GM18909 (cell line): ENCODE measurements at regions not wholly inside any gene's neighbourhood (a gene's known extent, or its start where the extent isn't known, plus 50 kb on each side); places are given as distances from the start of the nearest gene placed in this dataset.
"Not testable (repeated sequence)": the region's sequence is repeated elsewhere in the genome, so short reads cannot be mapped to it uniquely, and the experiment has no call there.

Experiments used
- ATAC-seq: cut with Tn5 transposase; IDR thresholded peaks from one replicate; pipeline ENCODE4 v1.9.1; 2021; ENCODE audit warnings: mild to moderate bottlenecking; ENCODE audit not compliant: unreplicated experiment, poor library complexity

DNA sequence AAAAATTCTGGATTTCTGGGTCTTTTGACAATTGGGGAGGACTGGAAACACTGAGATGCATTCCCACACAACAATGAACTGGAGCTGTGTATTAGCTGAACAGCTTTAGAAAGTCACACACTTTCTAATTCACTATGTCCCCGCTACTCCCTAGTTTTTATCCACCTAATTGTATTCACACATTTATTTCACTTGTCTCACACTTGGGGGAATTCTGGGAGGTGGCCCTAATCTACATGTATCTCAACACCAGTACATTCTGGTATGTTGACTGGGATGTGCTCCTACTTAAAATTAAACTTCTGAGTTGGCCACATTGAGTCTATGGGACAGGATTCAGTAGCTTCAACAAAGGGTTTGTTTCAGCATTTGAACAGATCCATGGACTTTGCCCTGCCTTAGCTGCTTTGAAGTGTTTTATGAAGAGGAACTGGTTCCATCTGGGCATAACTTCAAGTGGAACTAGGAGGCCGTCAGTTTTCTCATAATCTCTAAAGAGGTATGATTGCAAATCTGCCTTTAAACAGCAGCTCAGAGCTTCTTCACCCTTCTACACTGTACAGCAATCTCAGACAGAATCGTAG, 106.5 kb upstream of the CMC1 start:
- no peak for ATAC-seq

DNA sequence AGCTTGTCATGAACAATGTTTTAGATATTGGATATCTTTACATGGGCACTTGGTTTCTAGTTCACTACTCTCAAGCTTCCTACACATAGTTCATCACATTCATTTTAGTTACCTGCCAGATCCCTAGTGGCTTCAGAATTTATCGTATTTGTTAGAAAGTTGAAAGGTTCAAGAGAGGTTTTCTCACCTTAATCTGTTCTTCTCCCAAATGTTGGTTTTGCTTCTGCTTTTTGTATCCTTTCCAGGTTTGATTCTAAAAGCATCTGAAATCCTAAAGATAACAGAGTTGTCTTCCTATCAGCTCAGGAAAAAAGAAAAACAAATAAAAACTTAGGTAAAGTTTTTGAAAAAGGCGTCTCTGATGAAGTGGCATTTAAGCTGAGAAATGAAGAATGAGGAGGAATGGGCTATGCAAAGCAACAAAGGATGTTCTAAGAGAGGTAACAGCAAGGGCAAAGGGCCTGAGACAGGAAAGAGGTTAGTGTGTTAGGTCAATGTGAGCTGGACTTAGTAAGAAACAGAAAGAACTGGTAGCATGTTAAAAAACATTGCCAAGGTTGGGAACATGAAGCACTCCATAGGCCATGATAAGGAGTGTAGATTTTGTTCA, 104.7 kb upstream of the CMC1 start:
- no peak for ATAC-seq

DNA sequence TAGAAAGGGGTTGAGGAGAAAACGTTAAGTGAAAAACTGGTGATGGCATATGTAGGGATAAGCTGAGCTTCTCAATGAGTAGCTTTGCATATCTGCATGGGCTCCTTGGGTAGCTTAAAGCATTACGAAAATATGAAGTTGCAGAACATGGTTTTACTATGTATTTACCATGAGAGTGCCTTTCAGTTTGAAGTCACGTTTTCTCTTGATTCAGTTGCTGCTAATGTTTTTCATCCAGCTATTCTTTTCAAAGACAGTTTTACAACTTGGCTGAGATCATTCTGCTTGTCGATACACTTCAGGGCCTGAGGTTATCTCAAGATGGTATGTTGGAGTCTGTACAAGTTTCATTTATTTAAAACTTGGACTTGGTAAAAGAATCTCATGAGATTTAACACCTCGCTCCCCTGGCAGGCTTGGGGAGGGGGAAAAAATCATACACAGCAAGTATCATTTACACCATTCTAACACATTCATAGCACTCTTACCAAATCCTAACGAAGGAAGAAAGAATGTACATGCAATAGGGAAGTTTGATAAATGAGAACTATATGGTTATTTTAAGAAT, 103.3 kb upstream of the CMC1 start:
- ATAC-seq: no peak

DNA sequence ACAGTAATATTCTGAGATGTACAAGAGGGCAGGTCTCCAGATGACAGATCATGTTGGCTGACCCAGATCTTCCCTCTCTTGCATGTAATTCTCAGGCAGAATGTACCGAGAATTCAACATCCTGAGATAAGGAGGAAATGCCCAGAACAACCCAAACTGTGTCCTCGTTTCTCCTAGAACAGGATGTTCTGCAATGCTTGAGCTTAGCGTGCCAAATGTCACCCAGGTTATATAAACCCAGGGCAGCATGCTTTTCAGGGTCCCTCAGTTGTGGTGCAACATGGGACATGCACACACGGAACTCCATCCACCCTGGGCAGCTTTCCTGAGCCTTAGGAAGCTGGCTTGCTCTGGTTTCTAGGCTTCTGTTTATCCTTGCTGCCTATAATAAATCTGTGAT, 102.1 kb upstream of the CMC1 start:
- ATAC-seq: no peak

DNA sequence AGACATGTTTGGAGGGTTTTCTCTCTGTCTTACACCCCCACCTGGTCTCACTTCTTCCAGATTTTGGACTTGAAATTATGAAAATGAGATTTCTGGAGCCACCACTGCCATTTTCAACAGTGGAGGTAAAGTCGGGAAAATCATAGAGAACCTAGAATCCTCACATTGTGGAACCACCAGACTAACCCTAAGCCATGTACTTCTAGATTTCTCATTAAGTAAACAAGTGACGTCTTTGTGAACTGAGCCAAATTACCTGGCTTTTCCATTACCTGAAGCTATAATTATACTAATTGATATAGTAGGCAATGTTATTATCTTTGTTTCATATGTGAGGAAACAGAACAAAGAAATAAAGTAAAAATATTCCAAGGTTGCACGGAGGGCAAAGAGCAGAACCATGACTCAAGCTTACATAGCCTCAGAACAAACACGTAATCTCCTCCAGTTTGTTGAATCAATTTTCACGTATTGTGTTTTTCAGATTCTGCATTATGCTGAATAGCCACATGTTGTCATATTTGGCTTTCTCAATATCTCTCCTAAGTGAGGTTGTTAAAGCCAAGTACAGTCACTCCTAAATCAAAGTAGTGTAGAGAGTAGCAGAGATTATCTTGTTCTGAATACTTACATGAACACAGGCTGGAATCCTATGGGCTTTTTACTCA, 101.3 kb upstream of the CMC1 start:
- no peak for ATAC-seq

DNA sequence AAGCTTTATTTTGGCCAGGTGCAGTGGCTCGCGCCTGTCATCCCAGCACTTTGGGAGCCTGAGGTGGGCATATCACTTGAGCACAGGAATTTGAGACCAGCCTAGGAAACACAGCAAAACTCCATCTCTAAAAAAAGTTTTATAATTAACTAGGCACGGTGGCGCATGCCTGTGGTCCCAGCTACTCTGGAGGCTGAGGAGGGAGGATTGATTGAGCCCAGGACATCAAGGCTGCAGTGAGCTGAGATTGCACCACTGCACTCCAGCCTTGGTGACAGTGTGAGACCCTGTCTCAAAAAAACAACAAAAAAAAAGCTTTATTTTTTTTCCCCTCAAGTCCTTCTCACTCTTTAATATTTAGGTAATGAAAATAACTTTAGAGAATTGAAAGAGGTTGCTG, 100.8 kb upstream of the CMC1 start:
- ATAC-seq: no peak

DNA sequence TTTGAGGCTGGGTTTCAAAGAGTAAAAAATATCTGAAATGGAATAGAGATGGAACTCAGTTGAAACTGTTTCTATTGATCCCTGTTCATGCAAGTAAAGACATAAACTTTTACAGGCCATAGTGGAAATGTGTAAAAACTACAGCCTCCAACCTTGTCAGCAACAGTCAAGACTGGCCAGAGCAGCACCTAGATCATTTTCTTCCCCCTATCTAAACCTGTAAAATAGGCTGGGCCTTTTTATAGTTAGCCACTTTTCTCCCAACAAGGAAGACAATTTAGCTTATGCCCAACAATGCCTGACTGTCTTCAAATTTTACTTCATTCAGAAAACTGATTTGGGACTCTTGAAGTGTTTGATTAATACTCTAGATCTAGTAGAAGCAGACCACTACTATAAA, 91.5 kb upstream of the CMC1 start:
- no peak for ATAC-seq

DNA sequence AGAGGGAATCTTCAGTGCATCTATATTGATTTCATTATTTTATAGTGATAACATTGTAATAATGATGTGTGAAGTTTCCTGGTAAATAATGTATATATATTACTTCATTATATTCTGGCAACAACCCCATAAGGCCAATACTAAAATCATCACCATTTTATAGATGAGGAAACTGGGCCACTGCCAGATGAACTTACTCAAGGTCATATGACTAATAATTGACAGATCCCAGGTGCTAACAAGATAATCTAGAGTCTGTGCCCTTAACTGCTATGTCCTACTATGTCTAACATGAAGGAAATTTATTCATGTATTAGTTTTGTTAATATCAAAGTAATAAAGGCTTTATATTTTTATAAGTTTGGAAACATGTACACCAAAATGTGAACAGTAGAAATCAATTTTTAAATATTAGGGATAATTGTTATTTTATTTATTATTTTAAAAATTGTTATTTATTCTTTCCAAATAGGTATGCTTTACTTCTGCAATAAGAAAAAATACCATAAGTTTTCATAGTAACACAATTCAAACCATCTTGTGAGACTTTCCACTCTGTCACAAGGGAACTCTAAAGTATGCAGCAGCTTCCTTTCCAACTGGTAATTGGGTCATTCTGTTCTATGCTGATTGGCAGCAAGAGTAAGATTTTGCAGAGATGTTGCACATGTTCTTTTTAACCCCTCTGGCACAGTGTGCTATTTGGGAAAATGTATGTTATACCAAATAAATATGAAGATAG, 90.8 kb upstream of the CMC1 start:
- ATAC-seq: no peak

DNA sequence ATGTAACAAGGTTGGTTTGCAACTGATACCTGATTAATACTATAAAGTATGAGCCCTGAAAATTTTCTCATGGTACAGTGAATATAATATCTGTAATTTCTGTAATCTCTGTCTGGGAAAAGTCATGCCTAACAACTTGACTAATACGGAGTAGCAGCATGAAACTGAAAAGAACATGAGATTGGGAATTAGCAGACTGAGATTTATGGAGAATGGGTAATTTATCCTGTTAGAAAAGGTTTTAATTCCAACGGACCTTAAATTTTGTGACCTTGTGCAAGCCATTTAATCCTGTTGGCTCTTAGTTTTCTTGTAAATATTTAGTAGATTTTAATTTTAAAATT, 90.2 kb upstream of the CMC1 start:
- ATAC-seq: no peak

DNA sequence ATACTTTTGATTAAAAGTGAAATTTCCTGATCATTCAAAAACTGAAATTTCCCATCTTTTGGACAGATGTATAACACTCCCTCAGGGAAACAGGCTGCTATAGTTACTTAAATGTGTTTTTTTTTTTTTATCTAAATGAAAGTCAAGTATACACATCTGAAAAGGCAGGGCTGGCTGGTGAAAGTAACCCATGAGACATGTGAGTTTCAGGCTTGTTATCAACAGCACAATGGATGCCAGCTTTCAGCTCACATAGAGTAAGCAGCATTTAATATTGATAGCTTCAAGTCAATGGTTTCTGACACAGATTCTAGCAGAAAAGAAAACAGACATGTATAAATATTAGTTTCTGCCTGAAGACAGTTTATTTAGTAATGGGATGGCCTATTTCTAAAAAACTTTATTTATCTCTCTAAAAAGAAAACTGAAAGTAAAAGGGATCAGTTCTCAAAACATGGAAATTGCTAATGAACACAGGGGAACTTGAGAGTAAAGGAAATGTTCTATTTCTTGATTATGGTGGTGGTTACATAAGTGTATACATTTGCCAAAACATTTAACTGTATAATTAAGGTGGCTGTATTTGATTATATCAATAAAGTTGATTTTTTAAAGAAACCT, 89.7 kb upstream of the CMC1 start:
- peak; percentile 86 for ATAC-seq

DNA sequence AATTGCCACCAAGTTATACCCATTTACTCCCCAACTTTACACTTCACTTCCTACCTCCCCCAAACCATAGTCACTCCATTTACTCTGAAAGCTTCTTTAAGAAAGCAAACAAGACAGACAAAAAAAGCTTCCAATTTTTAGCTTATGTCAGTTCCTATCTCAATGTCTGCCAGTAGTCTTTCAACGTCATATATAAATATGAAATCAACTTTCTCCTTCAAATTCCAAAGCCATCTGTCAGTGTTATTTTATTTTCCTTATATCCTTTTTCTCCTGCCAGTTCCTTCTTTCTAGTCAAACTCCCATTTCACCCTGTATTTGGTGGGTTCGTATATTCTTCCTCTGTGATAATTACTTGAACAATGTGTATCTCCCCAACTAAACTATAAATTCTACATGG, 85.8 kb upstream of the CMC1 start:
- no peak for ATAC-seq

DNA sequence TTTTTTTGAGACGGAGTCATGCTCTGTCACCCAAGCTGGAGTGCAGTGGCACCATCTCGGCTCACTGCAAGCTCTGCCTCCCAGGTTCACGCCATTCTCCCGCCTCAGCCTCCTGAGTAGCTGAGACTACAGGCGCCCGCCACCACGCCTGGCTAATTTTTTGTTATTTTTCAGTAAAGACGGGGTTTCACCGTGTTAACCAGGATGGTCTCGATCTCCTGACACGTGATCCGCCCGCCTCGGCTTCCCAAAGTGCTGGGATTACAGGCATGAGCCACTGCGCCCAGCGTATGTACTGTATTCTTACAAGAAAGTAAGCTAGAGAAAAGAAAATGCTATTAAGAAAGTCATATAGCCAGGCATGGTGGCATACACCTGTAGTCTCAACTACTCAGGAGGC, 84.8 kb upstream of the CMC1 start:
- not testable (repeated sequence) for ATAC-seq

DNA sequence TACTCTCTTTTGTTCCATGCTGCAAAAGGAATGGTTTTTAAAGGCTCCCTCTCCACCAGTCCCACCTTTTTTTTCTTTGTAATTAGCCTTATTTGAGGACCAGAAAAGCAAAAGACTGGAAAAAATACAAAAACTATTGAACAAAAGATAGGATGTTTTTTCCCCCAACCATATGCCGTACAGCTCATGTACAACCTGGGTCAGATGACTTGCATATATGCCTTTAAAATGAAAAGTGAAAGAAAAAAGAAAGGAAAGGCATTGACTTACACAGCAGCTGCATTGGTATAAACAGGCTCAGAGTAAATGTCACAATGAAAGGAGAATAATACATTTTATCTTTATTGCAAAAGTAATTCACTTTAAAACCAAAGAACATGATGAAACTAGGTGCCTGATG, 69.5 kb upstream of the CMC1 start:
- ATAC-seq: peak; percentile 82

DNA sequence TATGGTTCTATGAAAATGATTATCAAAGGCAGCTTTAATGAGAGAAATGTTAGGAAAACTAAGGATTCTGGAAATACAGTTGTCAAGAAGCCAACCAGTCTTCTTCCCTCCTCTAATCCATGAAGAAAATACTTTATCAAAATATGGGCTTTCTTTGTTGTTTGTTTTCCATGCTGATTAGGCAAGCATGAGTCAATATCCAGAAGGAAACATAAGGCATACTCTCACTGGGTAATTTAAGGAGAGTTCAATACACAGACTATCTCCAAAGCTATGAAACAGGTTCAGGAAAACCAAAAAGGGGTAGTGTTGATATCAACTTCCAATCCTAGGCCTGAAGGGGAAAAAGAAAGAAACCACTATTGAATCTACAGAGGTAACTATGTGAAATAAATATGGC, 68.7 kb upstream of the CMC1 start:
- no peak for ATAC-seq

DNA sequence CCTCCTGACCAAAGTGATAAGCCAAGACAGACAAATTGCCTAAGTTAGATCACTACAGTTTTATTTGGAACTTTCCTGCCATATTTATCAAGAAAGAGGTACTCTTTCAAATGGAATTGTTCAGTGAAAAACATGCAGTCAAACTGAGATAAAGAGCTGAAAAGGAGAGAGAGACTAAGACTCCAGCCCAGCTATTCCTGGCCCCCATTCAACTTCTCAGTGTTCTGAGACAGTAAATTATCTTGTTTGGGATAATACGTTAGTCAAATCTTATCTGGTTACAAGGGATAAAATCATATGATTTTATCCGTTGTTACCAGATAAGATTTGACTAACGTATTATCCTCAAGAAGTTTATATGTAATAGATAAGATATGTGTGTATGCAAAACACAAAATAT, 67.6 kb upstream of the CMC1 start:
- no peak for ATAC-seq

DNA sequence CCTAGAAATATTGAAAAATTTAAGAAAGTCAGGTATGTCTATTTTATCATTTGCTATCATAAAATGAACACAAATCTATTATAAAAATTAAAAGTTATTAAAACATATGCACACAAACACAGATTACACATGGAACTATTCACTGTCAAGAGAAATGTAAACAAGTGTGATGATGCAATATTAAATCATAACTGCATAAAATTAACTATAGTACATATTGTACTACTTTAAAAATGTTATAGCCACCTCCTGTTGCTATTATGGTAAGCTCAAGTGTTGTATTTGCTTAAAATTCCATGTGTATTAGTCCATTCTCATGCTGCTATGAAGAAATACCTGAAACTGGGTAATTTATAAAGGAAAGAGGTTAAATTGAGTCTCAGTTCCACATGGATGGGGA, 54.7 kb upstream of the CMC1 start:
- no peak for ATAC-seq

DNA sequence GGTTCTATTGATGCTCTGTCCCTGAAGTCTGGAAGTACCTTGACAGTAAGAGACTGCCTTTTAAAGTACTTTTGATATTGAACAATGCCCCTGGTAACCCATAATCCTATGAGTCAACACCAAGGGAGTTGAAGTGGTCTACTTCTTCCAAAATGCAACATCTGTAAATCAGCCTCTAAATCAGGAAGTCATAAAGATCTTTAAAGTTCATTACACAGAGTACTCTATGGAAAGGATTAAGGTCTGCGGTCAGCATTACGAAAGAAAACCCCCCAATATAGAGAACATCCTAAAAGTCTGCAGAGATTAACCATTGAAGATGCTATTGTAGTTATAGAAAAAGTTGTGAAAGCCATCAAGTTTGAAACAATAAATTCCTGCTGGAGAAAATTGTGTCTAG, 52.7 kb upstream of the CMC1 start:
- ATAC-seq: no peak

DNA sequence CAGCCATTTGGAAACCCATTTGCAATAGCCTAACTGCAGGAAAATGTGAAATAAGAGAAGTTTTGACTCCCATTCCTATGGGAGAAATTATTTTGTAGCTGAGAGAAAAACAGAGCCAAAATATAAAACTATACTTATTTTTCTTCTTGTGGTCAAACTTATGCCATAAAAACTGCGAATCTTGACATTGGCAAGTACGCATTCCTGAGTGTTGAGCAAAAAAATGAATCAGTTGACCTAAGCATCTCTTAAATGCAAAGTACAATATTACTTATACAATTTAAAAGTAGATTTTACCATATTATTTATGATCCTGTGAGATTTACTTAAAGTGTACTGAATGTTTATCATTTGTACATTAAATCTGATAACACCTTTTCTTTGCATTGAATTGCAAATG, 50.1 kb upstream of the CMC1 start:
- ATAC-seq: no peak
